ENCODE measurements at regions not wholly inside any gene's neighbourhood (a gene's known extent, or its start where the extent isn't known, plus 50 kb on each side); places are given as distances from the start of the nearest gene placed in this dataset.
A peak's percentile ranks its signal among the peaks of the same experiment; 100 is the strongest.

DNA sequence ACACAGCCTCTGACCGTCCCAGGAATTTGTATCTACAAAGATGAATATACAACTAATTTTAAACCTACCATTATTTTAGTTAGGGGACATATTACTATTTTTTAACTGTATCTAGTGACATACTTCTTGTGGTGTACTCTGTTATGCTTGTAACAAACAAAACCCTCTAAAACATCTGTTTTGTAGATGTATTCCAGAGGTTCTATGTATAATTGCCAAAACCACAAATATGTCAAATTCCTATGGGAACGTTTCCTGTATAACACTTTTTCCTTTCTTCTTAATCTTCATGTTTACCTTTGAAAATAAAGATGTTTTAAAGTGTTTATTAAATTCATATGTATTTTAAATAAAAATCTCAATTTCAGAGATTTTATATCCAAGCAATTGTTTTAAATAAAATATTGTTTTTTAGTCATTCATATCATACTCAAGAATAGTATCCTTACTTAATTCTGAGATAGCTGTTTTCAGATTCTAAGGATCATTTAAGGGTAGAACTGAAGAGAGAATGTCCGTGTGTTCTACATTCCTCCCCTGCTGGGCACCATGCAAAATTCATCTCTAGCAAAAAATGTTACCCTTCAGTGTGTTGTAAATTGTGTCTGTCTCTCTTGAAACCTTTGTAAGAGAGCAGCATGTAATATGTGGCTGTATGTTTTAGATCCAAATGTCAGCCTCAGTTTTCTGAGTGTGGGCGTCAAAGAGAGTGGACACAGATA lies 1327.7 kb downstream of the EFNB2 start:
- H3K79me2 ChIP-seq (ENCODE audit: insufficient read depth, low read length), result no peaks in the 10 kb centered on the region
- no peaks in the 10 kb centered on the region for H3K9me3 ChIP-seq (ENCODE audit: low read depth, low read length)
- no peaks in the 10 kb centered on the region for H4K20me1 ChIP-seq (ENCODE audit: insufficient read depth, low read length)
- H3K4me1 ChIP-seq (ENCODE audit: insufficient read depth, low read length), result no peaks in the 10 kb centered on the region
- no peaks in the 10 kb centered on the region for H3K27me3 ChIP-seq (ENCODE audit: insufficient read depth, low read length)
- H3K4me3 ChIP-seq (ENCODE audit: insufficient read depth, low read length), result no peak overlapping the region
- no peak overlapping the region for H2AFZ ChIP-seq (ENCODE audit: low read length)
- no peak for DNase-seq (ENCODE audit: insufficient read length, low spot score, missing footprints)
- H3K36me3 ChIP-seq (ENCODE audit: insufficient read depth, low read length), result no peaks in the 10 kb centered on the region
- H3K27ac ChIP-seq (ENCODE audit: low read depth, low read length), result no peak overlapping the region
- no peak overlapping the region for H3K4me2 ChIP-seq (ENCODE audit: insufficient read depth, low read length)
- TF ChIP-seq CTCF (IDR thresholded peaks at IDR 0.05; ENCODE audit: extremely low read depth, low read depth, low read length), result no peak

- Histone ChIP-seq H2AFZ (ENCODE audit: low read length) (no peak overlapping the region), H3K4me3 (ENCODE audit: insufficient read depth, low read length) (no peak overlapping the region), H3K4me2 (ENCODE audit: insufficient read depth, low read length) (no peak overlapping the region), H3K27ac (ENCODE audit: low read depth, low read length) (no peak overlapping the region), H4K20me1 (ENCODE audit: insufficient read depth, low read length) (no peaks in the 10 kb centered on the region), H3K36me3 (ENCODE audit: insufficient read depth, low read length) (no peaks in the 10 kb centered on the region), H3K4me1 (ENCODE audit: insufficient read depth, low read length) (no peaks in the 10 kb centered on the region), H3K27me3 (ENCODE audit: insufficient read depth, low read length) (no peaks in the 10 kb centered on the region), H3K9me3 (ENCODE audit: low read depth, low read length) (no peaks in the 10 kb centered on the region), H3K79me2 (ENCODE audit: insufficient read depth, low read length) (no peaks in the 10 kb centered on the region)
- TF ChIP-seq CTCF (IDR thresholded peaks at IDR 0.05; ENCODE audit: extremely low read depth, low read depth, low read length), result peak; percentile 45
- no peak for DNase-seq (ENCODE audit: insufficient read length, low spot score, missing footprints)
Measured at GRCh38 chr13:105202354-105202753, 1333.1 kb downstream of the EFNB2 start.

- Histone ChIP-seq H3K27me3 (ENCODE audit: insufficient read depth, low read length) (no peaks in the 10 kb centered on the region), H3K79me2 (ENCODE audit: insufficient read depth, low read length) (no peaks in the 10 kb centered on the region), H3K4me2 (ENCODE audit: insufficient read depth, low read length) (no peak overlapping the region), H2AFZ (ENCODE audit: low read length) (no peak overlapping the region), H3K36me3 (ENCODE audit: insufficient read depth, low read length) (no peaks in the 10 kb centered on the region), H3K4me3 (ENCODE audit: insufficient read depth, low read length) (no peak overlapping the region), H3K9me3 (ENCODE audit: low read depth, low read length) (no peaks in the 10 kb centered on the region), H3K4me1 (ENCODE audit: insufficient read depth, low read length) (no peaks in the 10 kb centered on the region), H3K27ac (ENCODE audit: low read depth, low read length) (no peak overlapping the region), H4K20me1 (ENCODE audit: insufficient read depth, low read length) (no peaks in the 10 kb centered on the region)
- DNase-seq (ENCODE audit: insufficient read length, low spot score, missing footprints), result no peak
- no peak for TF ChIP-seq CTCF (IDR thresholded peaks at IDR 0.05; ENCODE audit: extremely low read depth, low read depth, low read length)
Measured at GRCh38 chr13:105201351-105201750, 1334.1 kb downstream of the EFNB2 start.

DNA sequence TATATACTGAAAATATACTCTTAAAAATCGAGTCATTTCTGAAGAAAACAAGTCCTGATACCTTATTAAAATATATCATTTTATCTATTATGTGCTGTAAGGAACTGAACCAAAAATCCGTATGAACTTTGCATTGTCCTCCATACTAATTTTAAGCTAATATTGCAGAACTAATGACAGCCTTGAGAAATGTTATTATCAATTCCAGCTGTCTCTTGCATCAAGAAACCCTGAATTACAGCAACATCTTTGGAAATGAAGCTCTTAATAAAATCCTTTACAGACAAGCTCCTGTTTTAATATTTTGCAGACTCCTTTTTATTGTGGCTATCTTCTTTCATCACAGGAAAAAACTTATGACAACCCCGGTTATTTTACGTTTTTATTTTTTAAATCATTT lies 1335.3 kb downstream of the EFNB2 start:
- H3K27me3 ChIP-seq (ENCODE audit: insufficient read depth, low read length), result no peaks in the 10 kb centered on the region
- H3K9me3 ChIP-seq (ENCODE audit: low read depth, low read length), result no peaks in the 10 kb centered on the region
- no peak for TF ChIP-seq CTCF (IDR thresholded peaks at IDR 0.05; ENCODE audit: extremely low read depth, low read depth, low read length)
- no peak overlapping the region for H3K27ac ChIP-seq (ENCODE audit: low read depth, low read length)
- H3K4me2 ChIP-seq (ENCODE audit: insufficient read depth, low read length), result no peak overlapping the region
- no peak overlapping the region for H3K4me3 ChIP-seq (ENCODE audit: insufficient read depth, low read length)
- no peaks in the 10 kb centered on the region for H3K79me2 ChIP-seq (ENCODE audit: insufficient read depth, low read length)
- H4K20me1 ChIP-seq (ENCODE audit: insufficient read depth, low read length), result no peaks in the 10 kb centered on the region
- DNase-seq (ENCODE audit: insufficient read length, low spot score, missing footprints), result no peak
- H2AFZ ChIP-seq (ENCODE audit: low read length), result no peak overlapping the region
- H3K4me1 ChIP-seq (ENCODE audit: insufficient read depth, low read length), result peaks cover 2% of the 10 kb centered on the region
- no peaks in the 10 kb centered on the region for H3K36me3 ChIP-seq (ENCODE audit: insufficient read depth, low read length)

All from osteoblast (primary cell).